Right ventricle myocardium inferior (tissue), 1 donor: ENCODE measurements at regions not wholly inside any gene's neighbourhood (a gene's known extent, or its start where the extent isn't known, plus 50 kb on each side); places are given as distances from the start of the nearest gene placed in this dataset.
"Not testable (repeated sequence)": the region's sequence is repeated elsewhere in the genome, so short reads cannot be mapped to it uniquely, and the experiment has no call there.

Experiments
- ATAC-seq: fragments of 200-7000 bp; cut with Tn5 transposase; one replicate; pipeline ENCODE4 v1.9.1; 2020; ENCODE audit warnings: mild to moderate bottlenecking, moderate library complexity
- DNase-seq: peaks from one replicate; pipeline ENCODE4 v3.0.0; 2021; ENCODE audit errors: missing footprints
- intact Hi-C: fragments of 100-400 bp; cut with DNase I; formaldehyde crosslinking; loops from one replicate; pipeline ENCODE4 v1.11.0; 2022
- donor health status: DM: no; HTN: yes; CAD: no; lungs with severe emphysema.

DNA sequence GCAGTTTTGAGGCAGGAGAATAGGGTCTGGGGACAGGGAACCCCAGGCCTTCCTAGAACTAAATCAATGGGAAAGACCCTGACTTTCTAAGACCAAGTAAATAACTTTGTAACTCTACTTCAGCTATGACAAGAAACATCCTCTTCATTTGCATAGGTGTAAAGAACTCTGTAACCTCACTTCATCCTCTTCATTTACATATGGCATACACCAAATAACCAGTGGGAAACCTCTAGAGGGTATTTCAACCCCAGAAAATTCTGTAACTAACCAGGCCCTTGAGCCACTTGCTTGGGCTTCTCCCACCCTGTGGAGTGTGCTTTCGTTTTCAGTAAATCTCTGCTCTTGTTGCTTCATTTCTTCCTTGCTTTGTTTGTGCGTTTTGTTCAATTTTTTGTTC lies 495.6 kb downstream of the SIPA1L2 start:
- ATAC-seq (no peak), DNase-seq (no peak)
- intact Hi-C loops, result no loop called here

DNA sequence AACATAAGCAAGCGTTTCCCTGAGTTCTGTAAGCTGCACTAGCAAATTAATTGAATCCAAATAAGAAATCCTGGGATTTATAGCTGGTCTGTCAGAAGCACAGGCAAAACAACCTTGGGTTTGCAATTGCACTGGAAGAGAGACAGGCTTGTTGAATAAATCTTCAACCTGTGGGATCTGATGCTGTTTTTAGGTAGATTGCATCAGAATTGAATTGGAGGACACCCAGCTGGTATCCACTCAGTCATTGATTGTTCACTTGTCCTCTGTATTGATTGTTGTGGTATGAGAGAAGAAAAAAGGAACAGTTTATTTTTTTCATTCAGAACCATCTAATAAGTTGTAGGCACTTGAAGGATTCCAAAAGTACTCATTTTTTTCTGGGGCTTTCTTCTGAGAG lies 497.4 kb downstream of the SIPA1L2 start:
- DNase-seq, result no peak
- intact Hi-C loops, result no loop called here
- no peak for ATAC-seq

DNA sequence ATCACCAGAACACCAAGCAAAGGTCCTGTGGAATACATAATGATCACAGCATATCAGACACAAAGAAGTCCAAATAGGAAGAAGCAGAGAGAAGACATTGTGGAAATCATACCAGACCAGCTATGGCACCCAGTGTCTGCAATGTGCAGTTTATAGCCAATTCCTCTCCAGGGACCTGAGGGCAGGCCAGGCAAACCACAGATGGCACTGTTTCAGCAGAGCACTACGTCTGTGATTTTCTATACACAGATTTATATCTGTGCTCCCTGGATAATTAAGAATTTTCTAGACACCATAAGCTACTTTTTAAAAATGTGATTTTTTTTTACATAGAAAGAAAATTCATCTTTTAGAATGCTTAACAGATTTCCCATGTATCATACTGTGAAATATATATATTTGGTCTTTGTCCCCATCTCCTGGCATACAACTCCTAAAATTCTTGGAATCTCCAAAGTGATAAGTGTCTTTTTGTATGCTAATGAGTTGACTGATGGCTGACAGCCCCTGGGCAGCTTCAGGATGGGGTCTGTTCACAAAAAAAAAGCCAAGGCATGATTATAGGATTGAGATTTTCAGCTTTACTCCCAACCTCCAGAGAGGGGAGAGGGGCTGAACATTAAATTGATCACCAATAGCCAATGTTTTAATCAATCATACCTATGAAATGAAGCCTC lies 498.1 kb downstream of the SIPA1L2 start:
- DNase-seq, result no peak
- ATAC-seq, result no peak
- intact Hi-C loops, result no loop called here

DNA sequence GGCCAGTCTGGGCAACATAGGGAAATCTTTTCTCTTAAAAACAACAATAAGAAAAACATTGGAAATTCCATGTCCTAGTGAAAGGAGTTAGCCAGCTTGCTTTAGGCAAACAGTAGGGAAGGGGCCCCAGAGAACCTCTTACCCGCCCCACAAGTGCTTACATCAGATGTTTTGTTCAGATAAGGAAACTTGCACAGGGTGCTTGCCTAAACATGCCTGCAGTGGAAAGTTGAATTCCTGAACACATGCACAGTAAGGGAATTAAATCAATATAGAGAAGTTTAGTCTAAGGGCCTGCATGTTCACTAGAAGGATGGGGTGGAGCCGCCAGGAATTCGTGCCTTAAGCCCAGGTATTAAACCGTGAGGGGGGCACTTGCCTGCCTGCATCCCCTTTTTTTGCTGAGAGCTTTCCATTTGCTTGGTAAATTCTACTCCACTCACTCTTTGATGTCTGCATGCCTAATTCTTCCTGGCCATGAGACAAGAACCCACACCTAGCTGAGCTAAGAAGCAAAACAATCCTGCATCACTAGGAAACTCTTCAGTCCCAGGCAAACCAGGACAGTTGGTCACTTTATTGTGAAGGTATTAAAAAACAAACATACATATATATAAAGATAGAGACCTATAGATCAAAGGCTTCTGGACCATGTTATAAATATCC lies 499.0 kb downstream of the SIPA1L2 start:
- ATAC-seq, result no peak
- intact Hi-C loops, result no loop called here
- no peak for DNase-seq

DNA sequence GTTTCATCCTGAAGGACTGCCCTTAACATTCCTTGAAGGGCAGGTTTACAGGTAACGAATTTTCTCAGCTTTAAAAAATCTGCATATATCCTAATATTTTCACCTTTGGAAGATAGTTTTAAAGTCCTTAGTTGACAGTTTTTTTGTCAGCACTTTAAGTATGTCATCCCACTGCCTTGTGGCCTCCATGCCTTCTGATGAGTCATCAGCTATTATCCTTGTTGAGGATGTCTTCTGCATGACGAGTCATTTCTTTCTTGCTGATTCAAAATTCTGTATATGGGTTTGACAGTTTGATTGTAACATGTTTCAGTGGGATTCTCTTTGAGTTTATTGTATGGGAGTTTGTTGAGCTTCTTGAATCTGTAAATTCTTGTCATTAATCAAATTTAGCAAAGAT lies 500.6 kb downstream of the DISC1 start:
- no peak for ATAC-seq
- intact Hi-C loops, result no loop called here
- no peak for DNase-seq

DNA sequence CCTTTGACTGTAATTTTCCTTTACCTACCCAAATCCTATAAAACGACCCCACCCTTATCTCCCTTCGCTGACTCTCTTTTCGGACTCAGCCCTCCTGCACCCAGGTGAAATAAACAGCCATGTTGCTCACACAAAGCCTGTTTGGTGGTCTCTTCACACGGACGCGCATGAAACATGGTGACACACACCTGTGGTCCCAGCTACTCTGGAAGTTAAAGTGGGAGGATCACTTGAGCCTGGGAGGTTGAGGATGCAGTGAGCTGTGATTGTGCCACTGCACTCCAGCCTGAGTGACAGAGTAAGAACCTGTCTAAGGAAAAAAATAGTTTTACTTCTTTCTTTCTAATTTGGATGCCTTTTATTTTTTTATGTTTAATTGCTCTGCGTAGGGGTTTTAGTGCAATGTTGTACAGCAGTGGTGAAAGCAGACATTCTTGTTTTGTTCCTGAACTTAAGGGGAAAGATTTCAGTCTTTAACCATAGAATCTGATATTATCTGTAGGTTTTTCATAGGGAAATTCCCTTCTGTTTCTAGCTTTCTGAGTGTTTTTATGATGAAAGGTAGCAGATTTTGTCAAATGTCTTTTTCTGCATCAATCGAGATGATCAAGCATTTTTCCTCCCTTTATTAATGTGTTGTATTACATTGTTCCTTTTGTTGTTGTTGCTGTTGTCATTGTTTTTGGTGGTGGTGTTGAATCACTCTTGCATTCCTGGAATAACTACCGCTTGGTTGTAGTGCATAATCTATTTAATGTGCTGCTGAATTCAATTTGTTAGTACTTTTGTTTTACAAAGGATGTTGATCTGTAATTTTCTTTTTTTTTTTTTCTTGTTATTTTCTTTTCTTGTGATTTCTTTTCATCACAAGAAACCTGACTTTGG lies 497.4 kb downstream of the DISC1 start:
- intact Hi-C loops, result no loop called here
- ATAC-seq (no peak), DNase-seq (no peak)

DNA sequence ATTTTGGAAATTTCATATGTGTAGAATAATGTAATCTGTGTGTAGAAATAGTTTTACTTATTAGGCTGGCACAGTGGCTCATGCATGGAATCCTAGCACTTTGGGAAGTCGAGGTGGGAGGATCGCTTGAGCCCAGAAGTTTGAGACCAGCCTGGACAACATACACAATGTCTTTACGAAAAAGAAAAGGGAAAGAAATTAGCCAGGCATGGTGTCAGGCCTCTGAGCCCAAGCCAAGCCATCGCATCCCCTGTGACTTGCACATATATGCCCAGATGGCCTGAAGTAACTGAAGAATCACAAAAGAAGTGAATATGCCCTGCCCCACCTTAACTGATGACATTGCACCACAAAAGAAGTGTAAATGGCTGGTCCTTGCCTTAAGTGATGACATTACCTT lies 491.3 kb downstream of the DISC1 start:
- intact Hi-C loops, ATAC-seq, DNase-seq: not testable (repeated sequence)

DNA sequence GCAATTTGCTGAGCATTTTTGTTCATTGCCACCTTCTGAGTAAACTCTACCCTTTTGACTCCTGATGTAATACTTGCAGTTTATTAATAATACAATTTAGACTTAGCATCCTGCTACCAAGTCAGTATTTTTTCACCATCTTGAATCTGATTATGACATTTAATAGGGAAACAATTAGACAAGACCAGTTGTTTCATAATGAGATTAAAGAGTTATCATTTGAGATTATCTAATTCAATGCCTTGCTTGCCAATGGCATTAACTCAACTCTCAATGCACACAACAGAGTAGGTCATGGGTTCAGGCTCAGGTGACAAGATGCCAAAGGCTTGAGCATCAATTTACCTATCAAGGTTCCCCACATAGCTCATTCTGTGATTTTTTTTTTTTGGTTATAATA lies 488.4 kb downstream of the DISC1 start:
- DNase-seq, result no peak
- intact Hi-C loops, result no loop called here
- no peak for ATAC-seq

DNA sequence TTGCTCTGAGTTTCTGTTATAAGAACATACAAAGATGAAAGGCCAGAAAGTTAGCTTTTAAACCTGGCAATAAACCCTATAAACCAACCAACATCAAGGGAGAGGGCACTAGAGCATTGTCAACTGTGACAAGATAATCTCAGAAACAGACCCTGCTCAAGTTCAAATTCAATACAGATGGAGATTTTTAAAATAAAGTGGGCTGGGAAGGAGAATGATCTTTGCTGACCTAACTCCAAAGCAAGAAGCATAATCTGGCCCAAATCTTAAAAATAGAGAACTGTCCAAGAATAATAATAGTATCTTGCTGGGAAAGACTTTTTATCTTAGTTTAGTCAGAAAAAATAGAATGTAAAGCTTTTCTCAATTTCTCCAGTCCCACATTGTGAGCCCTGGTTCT lies 485.5 kb downstream of the DISC1 start:
- intact Hi-C loops, result no loop called here
- ATAC-seq (no peak), DNase-seq (no peak)

DNA sequence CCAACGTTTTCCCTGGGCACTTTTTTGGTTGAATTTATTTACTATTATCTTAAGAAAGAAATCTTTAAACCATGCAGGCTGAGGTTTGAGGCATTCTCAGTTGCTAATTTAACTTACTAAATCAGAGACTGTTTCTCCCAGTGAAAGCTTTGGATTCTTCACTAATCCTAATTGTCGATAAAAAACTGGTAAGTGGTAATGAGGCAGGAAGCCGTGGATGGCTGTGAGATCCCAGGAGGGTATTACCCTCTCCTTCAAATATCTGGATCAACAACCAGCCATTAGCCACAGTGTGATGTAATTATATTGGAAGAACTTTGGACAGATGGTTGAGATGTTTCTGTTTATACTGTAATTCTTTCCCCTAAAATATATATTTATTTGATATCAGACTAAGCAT lies 485.0 kb downstream of the DISC1 start:
- ATAC-seq (no peak), DNase-seq (no peak)
- intact Hi-C loops, result no loop called here

DNA sequence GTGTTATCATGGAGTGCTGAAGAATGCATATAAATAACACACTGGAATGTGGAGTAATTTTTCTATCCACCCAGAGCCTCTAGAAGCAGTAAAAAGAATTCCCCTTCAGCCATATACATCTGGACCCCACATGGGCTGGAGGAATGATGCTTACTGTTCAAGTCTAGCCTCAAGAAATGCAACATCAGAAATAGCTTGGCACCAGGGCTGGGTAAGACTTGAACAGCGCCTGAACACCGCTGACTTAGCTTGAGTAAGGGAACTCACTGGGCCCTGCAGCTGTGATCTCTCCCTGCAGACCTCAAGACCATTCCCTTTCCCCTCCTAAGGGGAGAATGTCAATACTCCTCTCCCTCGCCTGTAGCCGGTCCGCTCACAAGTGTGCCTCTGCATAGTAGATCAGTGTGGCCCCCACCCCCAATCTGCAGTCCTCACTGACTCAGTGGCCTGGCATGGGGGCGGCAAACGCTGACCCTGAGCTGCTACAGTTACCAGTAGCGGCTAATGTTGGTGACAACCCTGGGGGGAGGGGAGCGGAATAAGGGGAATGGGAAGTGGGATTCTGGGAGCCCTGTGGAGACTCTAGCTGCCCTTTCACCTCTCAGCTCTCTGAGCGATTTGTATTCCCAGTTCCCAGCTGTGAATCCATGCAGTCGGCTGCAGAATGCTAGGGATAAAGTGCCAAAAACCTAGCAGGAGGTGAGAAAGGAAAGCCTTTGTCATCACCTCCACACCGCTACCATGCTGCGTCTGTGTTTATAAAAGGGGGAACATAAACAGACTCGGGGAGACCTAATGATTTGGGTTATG lies 483.9 kb downstream of the DISC1 start:
- no peak for ATAC-seq
- DNase-seq, result peak; percentile 68
- intact Hi-C loops, result no loop called here

DNA sequence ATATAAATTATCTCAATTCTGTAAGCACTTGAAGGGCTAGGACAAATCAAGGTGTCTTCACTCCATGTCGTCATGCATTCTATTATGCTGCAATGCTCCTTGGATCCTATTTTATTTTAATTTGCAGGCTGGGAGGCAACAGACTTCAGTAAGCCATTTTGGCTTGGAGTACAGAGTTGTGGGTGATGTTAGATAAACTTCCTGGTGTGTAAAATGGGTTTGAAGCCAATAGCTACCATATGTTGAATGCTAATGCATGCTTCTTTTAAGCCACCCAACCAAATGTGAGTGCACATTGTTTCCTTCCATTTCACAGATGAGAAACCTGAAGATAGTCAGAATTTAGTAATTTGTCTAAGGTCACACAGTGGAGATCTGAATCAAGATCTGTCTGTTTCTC lies 482.8 kb downstream of the DISC1 start:
- intact Hi-C loops, result no loop called here
- no peak for DNase-seq
- no peak for ATAC-seq

DNA sequence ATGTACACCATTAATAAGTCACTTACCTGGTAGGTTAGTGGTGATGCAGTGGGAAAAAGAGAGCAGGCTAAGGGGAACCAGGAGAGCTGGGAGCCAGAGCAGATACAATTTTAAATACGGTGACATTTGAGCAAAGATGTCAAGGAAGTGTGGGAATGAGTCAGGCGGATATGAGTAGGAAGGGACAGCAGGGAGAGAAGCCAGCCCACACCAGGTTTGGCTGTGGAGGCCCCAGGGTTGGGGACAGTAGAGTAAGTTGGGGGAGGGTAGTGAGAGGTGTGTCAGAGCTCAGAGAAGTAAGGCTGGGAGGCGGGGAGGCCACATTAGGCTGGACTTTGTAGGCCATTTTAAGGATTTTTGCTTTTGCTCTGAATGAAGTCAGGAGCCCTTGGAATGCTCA lies 482.0 kb downstream of the DISC1 start:
- intact Hi-C loops, result no loop called here
- DNase-seq (no peak), ATAC-seq (no peak)

DNA sequence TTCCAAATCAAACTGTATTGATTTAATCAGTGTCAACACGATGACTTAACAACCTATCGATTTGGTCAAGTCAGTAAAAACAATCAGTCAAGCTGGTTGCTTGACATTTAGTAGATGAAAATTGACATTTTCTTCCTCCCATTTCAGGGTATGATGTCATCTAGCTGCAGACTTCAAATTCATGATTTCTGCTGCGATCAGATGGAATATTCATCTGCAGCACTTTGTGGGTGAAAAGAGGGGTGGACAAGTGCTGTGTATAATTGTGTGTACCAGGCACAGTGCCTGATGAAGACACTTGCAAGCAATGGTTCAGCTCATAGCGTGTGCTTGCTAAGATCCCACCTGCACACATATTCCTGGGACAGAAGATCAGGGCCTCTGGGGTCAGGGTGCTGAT lies 479.8 kb downstream of the DISC1 start:
- no peak for DNase-seq
- no peak for ATAC-seq
- intact Hi-C loops, result no loop called here

DNA sequence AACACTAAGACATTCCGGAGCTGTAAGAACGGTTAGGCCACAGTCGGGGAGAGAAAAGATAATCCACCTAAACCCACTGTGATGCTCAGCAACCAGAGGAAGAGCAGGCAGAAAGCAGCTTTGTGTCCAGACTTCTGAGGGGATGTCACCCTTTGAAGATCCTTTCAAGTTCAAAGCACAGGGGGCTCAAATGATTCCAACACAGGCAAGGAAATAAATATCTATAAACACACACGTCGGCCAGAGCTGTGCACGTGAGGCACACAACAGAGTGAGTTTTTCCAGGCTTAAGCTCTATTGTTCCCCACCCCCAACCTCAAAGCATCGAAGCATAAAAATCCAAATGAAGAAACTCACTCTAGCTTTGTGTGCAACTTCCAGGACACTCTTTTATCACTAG lies 479.0 kb downstream of the DISC1 start:
- ATAC-seq (no peak), DNase-seq (no peak)
- intact Hi-C loops, result no loop called here

DNA sequence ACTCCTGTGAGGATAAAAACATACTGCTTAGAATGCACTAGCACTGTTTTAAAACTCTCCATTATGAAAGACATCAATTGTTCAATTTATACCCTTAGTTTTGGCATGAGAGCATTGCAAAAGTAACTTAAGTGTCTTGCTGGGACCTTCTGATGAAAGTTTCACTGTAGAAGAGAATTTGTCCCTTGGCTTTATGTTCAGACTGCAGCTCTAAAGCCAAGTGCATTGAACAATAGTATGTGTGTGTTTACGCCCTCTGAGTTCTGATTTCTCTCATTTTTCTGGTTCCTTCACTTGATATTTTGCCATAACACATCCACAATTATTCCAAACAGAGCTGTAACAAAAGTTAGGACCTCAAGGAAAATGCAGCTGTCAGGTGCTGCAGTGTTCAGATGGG lies 474.6 kb downstream of the DISC1 start:
- intact Hi-C loops, result no loop called here
- no peak for ATAC-seq

DNA sequence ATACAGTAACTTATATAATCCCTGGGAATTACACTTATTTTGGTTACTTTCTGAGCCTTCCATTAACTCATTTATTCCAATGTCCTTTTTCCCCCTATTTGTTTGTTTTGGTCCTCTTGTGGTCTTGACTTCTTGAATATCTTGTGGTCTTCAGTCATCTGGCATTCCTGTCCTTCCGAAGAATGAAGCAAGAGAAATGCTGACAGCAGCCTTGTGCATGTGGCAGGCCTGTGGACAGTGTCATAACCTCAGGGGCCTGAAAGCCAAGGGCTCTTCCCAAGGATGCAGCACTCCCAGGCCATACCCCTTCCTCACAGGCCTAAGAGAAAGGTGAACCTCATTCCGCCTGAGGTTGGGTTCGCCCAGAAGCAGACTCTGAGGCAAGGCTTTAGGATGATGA lies 470.2 kb downstream of the DISC1 start:
- intact Hi-C loops, result no loop called here
- no peak for DNase-seq
- no peak for ATAC-seq

More for the DNA sequence above, 474.6 kb downstream of the DISC1 start:
- DNase-seq, result no peak
